GM12878 (cell line): ENCODE measurements at regions not wholly inside any gene's neighbourhood (a gene's known extent, or its start where the extent isn't known, plus 50 kb on each side); places are given as distances from the start of the nearest gene placed in this dataset.

Experiments
- ATAC-seq: fragments of 200-7000 bp; cut with Tn5 transposase; 3 replicates; pipeline ENCODE4 v1.9.1; 2020; ENCODE audit warnings: mild to moderate bottlenecking, moderate library complexity
- BruUV-seq: library from RNA; stranded (reverse); fragments of 400-500 nt; replicated peaks from 2 replicates; lab custom pipeline; 2021; lab: Mats Ljungman, UMichigan
- CTCF ChIA-PET: fragments of 300-600 bp; sonication (Branson Sonifier 250); formaldehyde crosslinking; extraction: SDS; loops from one replicate; lab custom pipeline; 2021; ENCODE audit warnings: inconsistent platforms; lab: Yijun Ruan, JAX
- POLR2A ChIA-PET: fragments of 350-600 bp; formaldehyde crosslinking; extraction: SDS; loops from one replicate; lab custom pipeline; 2021; ENCODE audit warnings: inconsistent platforms; lab: Charles Lee
- RAD21 ChIA-PET: fragments of 300-600 bp; sonication (Branson Sonifier 250); formaldehyde crosslinking; loops from one replicate; lab custom pipeline; 2023; ENCODE audit warnings: antibody characterized with exemption; ENCODE audit not compliant: unreplicated experiment; lab: Charles Lee
- SMC1A ChIA-PET: fragments of 300-600 bp; sonication (Branson Sonifier 250); formaldehyde crosslinking; loops from one replicate; lab custom pipeline; 2023; ENCODE audit not compliant: unreplicated experiment, uncharacterized antibody; lab: Charles Lee
- DNase-seq: peaks from one replicate; pipeline ENCODE4 v3.0.0-alpha.2; 2011; ENCODE audit warnings: low read depth, low spot score
- FAIRE-seq: peaks from 3 replicates; lab custom pipeline; 2011; peaks lifted over from hg19 to GRCh38; lab: Jason Lieb, UNC
- H2AFZ ChIP-seq: 2 replicates; pipeline ENCODE4 v1.6.0; 2011; ENCODE audit warnings: low read depth, low read length, control low read depth; ENCODE audit not compliant: control insufficient read depth
- H3K27ac ChIP-seq: 2 replicates; pipeline ENCODE4 v1.5.1; 2011; ENCODE audit warnings: control low read depth; ENCODE audit not compliant: control insufficient read depth, insufficient read depth
- H3K27me3 ChIP-seq, 2 experiments: replicated peaks in 1 of 2; 2 replicates each; pipeline versions ENCODE4 v1.6.0 to v1.6.1; 2011; ENCODE audit warnings: low read length in 1 of 2; ENCODE audit not compliant: control insufficient read depth in 2 of 2, insufficient read depth in 2 of 2
- H3K36me3 ChIP-seq, 2 experiments: 2 replicates each; pipeline ENCODE4 v1.5.1; 2011; ENCODE audit warnings: low read length in 1 of 2; ENCODE audit not compliant: control insufficient read depth in 2 of 2, insufficient read depth in 2 of 2
- H3K4me1 ChIP-seq: 2 replicates; pipeline ENCODE4 v1.6.1; 2011; ENCODE audit warnings: mild to moderate bottlenecking, low read length, moderate library complexity, mixed read lengths; ENCODE audit not compliant: control insufficient read depth, insufficient read depth
- H3K4me2 ChIP-seq: 2 replicates; pipeline ENCODE4 v1.6.0; 2011; ENCODE audit warnings: control low read depth; ENCODE audit not compliant: control insufficient read depth, insufficient read depth
- H3K4me3 ChIP-seq: fragments of 200-600 bp; sonication (generic); 2 replicates; pipeline ENCODE4 v1.5.1; 2016
- H3K79me2 ChIP-seq: 2 replicates; pipeline ENCODE4 v1.6.0; 2011; ENCODE audit warnings: low read length; ENCODE audit not compliant: control insufficient read depth, insufficient read depth
- H3K9ac ChIP-seq: 2 replicates; pipeline ENCODE4 v1.8.0; 2011; ENCODE audit warnings: low read length, control low read depth, mixed read lengths; ENCODE audit not compliant: control insufficient read depth, insufficient read depth
- H3K9me3 ChIP-seq: replicated peaks from 3 replicates; pipeline ENCODE4 v1.5.1; 2011; ENCODE audit warnings: mild to moderate bottlenecking, low read length; ENCODE audit not compliant: control insufficient read depth, insufficient read depth
- H4K20me1 ChIP-seq: 2 replicates; pipeline ENCODE4 v1.6.0; 2011; ENCODE audit not compliant: control insufficient read depth, insufficient read depth
- BACH1 ChIP-seq: fragments of 450-650 bp; IDR thresholded peaks from 2 replicates; pipeline ENCODE4 v1.6.1; 2017; ENCODE audit warnings: mild to moderate bottlenecking, borderline replicate concordance
- CHD2 ChIP-seq: IDR thresholded peaks from 2 replicates; pipeline ENCODE4 v1.6.1; 2011; ENCODE audit warnings: low read depth, low read length, improper control_type of control experiment, borderline replicate concordance
- EED ChIP-seq: sonication (generic); IDR thresholded peaks from 2 replicates; pipeline ENCODE4 v1.6.1; 2016; ENCODE audit warnings: antibody characterized with exemption, low read depth
- ESRRA ChIP-seq: IDR thresholded peaks from 2 replicates; pipeline ENCODE4 v1.6.1; 2012; ENCODE audit warnings: mild to moderate bottlenecking, low read length, improper control_type of control experiment
- FOS ChIP-seq: IDR thresholded peaks from 3 replicates; pipeline ENCODE4 v1.6.1; 2011; ENCODE audit warnings: borderline replicate concordance; ENCODE audit not compliant: insufficient read length; ENCODE audit errors: extremely low read depth
- KDM1A ChIP-seq: fragments of 200-600 bp; sonication (generic); IDR thresholded peaks from 2 replicates; pipeline ENCODE4 v1.6.1; 2016; ENCODE audit warnings: borderline replicate concordance
- MTA2 ChIP-seq: fragments of 450-650 bp; IDR thresholded peaks from 2 replicates; pipeline ENCODE4 v1.6.1; 2016; ENCODE audit warnings: low read depth, mild to moderate bottlenecking, moderate library complexity
- MXI1 ChIP-seq: fragments of 150-350 bp; IDR thresholded peaks from 2 replicates; pipeline ENCODE4 v1.6.1; 2011; ENCODE audit warnings: low read depth, mild to moderate bottlenecking, inconsistent platforms, low read length, improper control_type of control experiment
- POLR2A ChIP-seq: IDR thresholded peaks from 2 replicates; pipeline ENCODE4 v1.6.1; 2011; ENCODE audit warnings: low read depth, mild to moderate bottlenecking, low read length
- RAD51 ChIP-seq: fragments of 450-650 bp; IDR thresholded peaks from 2 replicates; pipeline ENCODE4 v1.6.1; 2016; ENCODE audit warnings: moderate library complexity, mild to moderate bottlenecking, inconsistent platforms
- SIX5 ChIP-seq: IDR thresholded peaks from 2 replicates; pipeline ENCODE4 v1.6.1; 2011; ENCODE audit warnings: mild to moderate bottlenecking, low read depth, low read length, moderate library complexity; ENCODE audit not compliant: severe bottlenecking
- SMAD5 ChIP-seq: IDR thresholded peaks from 2 replicates; pipeline ENCODE4 v1.6.1; 2016; ENCODE audit warnings: antibody characterized with exemption, low read depth
- SRF ChIP-seq, 2 experiments: IDR thresholded peaks; 2 replicates each; pipeline ENCODE4 v1.6.1; 2011; ENCODE audit warnings: low read depth in 2 of 2, low read length in 2 of 2, mild to moderate bottlenecking in 1 of 2, moderate library complexity in 1 of 2
- WGBS: methylation state at CpG from one replicate; pipeline ENCODE4 v1.1.6; 2016; ENCODE audit warnings: low lambda C conversion rate; ENCODE audit not compliant: insufficient replicate concordance, insufficient coverage; ENCODE audit errors: missing lambda C conversion rate; 5-methylcytosine and 5-hydroxymethylcytosine counted together
- in situ Hi-C: fragments of 300-500 bp; cut with MboI; formaldehyde crosslinking; loops from 9 replicates; pipeline ENCODE4 v1.14.3; 2018; ENCODE audit warnings: mixed read lengths
- intact Hi-C: fragments of 100-400 bp; cut with micrococcal nuclease; formaldehyde crosslinking; loops from one replicate; pipeline ENCODE4 v1.14.2; 2022; ENCODE audit not compliant: unreplicated experiment
- TF ChIP-seq, protein P1 (sequence below): fragments of 450-650 bp; IDR thresholded peaks from 2 replicates; pipeline ENCODE4 v1.6.1; 2017; ENCODE audit warnings: mild to moderate bottlenecking, moderate library complexity
- TF ChIP-seq, protein P2 (sequence below): fragments of 450-650 bp; IDR thresholded peaks from 2 replicates; pipeline ENCODE4 v1.6.1; 2017; ENCODE audit warnings: mild to moderate bottlenecking

GRCh38 chr5:120012431-120012830, 383.1 kb downstream of the FAM170A start:
- WGBS: 41% methylated on average over 1 of the region's 1 CpG
- no peak overlapping the region for H3K4me3 ChIP-seq
- no peak for FAIRE-seq

GRCh38 chr5:120014535-120014934, 385.2 kb downstream of the FAM170A start:
- H3K4me3 ChIP-seq: no peak overlapping the region
- no peaks in the 10 kb centered on the region for H4K20me1 ChIP-seq
- H2AFZ ChIP-seq: no peak overlapping the region
- DNase-seq (no peak), FAIRE-seq (no peak), ATAC-seq (no peak)
- ChIA-PET CTCF (no interaction called here), POLR2A (no interaction called here), RAD21 (no interaction called here), SMC1A (no interaction called here)
- H3K27me3 ChIP-seq: no peaks in the 10 kb centered on the region
- H3K4me2 ChIP-seq: no peak overlapping the region
- H3K36me3 ChIP-seq: no peaks in the 10 kb centered on the region
- no peaks in the 10 kb centered on the region for H3K79me2 ChIP-seq
- BruUV-seq: no TSS peak
- TF ChIP-seq POLR2A (no peak), RAD51 (no peak), SMAD5 (no peak), MXI1 (no peak), SRF (IDR thresholded peaks at IDR 0.05; ENCODE audit: low read depth in 2 of 2, low read length in 2 of 2) (no peak), SIX5 (no peak), CHD2 (no peak), FOS (no peak), ESRRA (no peak), MTA2 (no peak), KDM1A (no peak), EED (no peak)
- TF ChIP-seq, protein P1, sequence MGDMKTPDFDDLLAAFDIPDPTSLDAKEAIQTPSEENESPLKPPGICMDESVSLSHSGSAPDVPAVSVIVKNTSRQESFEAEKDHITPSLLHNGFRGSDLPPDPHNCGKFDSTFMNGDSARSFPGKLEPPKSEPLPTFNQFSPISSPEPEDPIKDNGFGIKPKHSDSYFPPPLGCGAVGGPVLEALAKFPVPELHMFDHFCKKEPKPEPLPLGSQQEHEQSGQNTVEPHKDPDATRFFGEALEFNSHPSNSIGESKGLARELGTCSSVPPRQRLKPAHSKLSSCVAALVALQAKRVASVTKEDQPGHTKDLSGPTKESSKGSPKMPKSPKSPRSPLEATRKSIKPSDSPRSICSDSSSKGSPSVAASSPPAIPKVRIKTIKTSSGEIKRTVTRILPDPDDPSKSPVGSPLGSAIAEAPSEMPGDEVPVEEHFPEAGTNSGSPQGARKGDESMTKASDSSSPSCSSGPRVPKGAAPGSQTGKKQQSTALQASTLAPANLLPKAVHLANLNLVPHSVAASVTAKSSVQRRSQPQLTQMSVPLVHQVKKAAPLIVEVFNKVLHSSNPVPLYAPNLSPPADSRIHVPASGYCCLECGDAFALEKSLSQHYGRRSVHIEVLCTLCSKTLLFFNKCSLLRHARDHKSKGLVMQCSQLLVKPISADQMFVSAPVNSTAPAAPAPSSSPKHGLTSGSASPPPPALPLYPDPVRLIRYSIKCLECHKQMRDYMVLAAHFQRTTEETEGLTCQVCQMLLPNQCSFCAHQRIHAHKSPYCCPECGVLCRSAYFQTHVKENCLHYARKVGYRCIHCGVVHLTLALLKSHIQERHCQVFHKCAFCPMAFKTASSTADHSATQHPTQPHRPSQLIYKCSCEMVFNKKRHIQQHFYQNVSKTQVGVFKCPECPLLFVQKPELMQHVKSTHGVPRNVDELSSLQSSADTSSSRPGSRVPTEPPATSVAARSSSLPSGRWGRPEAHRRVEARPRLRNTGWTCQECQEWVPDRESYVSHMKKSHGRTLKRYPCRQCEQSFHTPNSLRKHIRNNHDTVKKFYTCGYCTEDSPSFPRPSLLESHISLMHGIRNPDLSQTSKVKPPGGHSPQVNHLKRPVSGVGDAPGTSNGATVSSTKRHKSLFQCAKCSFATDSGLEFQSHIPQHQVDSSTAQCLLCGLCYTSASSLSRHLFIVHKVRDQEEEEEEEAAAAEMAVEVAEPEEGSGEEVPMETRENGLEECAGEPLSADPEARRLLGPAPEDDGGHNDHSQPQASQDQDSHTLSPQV: no peak
- TF ChIP-seq, protein P2, sequence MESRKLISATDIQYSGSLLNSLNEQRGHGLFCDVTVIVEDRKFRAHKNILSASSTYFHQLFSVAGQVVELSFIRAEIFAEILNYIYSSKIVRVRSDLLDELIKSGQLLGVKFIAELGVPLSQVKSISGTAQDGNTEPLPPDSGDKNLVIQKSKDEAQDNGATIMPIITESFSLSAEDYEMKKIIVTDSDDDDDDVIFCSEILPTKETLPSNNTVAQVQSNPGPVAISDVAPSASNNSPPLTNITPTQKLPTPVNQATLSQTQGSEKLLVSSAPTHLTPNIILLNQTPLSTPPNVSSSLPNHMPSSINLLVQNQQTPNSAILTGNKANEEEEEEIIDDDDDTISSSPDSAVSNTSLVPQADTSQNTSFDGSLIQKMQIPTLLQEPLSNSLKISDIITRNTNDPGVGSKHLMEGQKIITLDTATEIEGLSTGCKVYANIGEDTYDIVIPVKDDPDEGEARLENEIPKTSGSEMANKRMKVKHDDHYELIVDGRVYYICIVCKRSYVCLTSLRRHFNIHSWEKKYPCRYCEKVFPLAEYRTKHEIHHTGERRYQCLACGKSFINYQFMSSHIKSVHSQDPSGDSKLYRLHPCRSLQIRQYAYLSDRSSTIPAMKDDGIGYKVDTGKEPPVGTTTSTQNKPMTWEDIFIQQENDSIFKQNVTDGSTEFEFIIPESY: no peak
- in situ Hi-C loops (no loop called here), intact Hi-C loops (no loop called here)
- no peak overlapping the region for H3K9ac ChIP-seq
- WGBS: 8% methylated on average over 3 of the region's 3 CpGs
- no peaks in the 10 kb centered on the region for H3K4me1 ChIP-seq
- H3K9me3 ChIP-seq: no peaks in the 10 kb centered on the region
- H3K27ac ChIP-seq: no peak overlapping the region

More at GRCh38 chr5:120012431-120012830, 383.1 kb downstream of the FAM170A start:
- Histone ChIP-seq H3K9ac (no peak overlapping the region), H3K4me1 (no peaks in the 10 kb centered on the region), H3K27ac (no peak overlapping the region), H3K9me3 (no peaks in the 10 kb centered on the region), H2AFZ (no peak overlapping the region), H3K36me3 (no peaks in the 10 kb centered on the region), H4K20me1 (no peaks in the 10 kb centered on the region), H3K4me2 (no peak overlapping the region), H3K79me2 (no peaks in the 10 kb centered on the region), H3K27me3 (no peaks in the 10 kb centered on the region)
- intact Hi-C loops (no loop called here), in situ Hi-C loops (no loop called here)
- no peak for DNase-seq
- ChIA-PET RAD21 (no interaction called here), CTCF (no interaction called here), SMC1A (no interaction called here), POLR2A (no interaction called here)
- no peak for ATAC-seq
- no peak for TF ChIP-seq BACH1
- BruUV-seq: no TSS peak
